Thymus (tissue), 11 donors: ENCODE measurements at regions not wholly inside any gene's neighbourhood (a gene's known extent, or its start where the extent isn't known, plus 50 kb on each side); places are given as distances from the start of the nearest gene placed in this dataset.

Experiments
- DNase-seq, 9 donors: peaks; one replicate each; pipeline ENCODE4 v3.0.0-alpha.2; 2013; ENCODE audit warnings: low spot score in 9 of 9, low read depth in 6 of 9, missing footprints in 1 of 9
- H3K27ac ChIP-seq, 2 donors: one replicate each; pipeline ENCODE4 v1.5.1; 2013; ENCODE audit warnings: control low read depth in 1 of 2, low read depth in 1 of 2, low read length in 1 of 2, mild to moderate bottlenecking in 1 of 2, moderate library complexity in 1 of 2
- H3K27me3 ChIP-seq, 2 donors: one replicate each; pipeline ENCODE4 v1.5.1; 2013; ENCODE audit warnings: low read length in 1 of 2; ENCODE audit not compliant: control insufficient read depth in 2 of 2, insufficient read depth in 1 of 2
- H3K36me3 ChIP-seq, 2 donors: one replicate each; pipeline ENCODE4 v1.5.1; 2013; ENCODE audit warnings: low read length in 1 of 2, mild to moderate bottlenecking in 1 of 2, moderate library complexity in 1 of 2; ENCODE audit not compliant: control insufficient read depth in 2 of 2, insufficient read depth in 2 of 2
- H3K4me1 ChIP-seq, 2 donors: one replicate each; pipeline ENCODE4 v1.5.1; 2013; ENCODE audit warnings: low read length in 2 of 2; ENCODE audit not compliant: control insufficient read depth in 2 of 2, insufficient read depth in 2 of 2
- H3K4me3 ChIP-seq, 2 donors: one replicate each; pipeline ENCODE4 v1.5.1; 2013; ENCODE audit warnings: low read length in 2 of 2, control low read depth in 1 of 2, mild to moderate bottlenecking in 1 of 2
- H3K9me3 ChIP-seq, 2 donors: one replicate each; pipeline ENCODE4 v1.5.1; 2013; ENCODE audit warnings: low read length in 1 of 2, mild to moderate bottlenecking in 1 of 2; ENCODE audit not compliant: control insufficient read depth in 2 of 2, insufficient read depth in 1 of 2
- WGBS: extraction: QIAGEN DNeasy Blood & Tissue Kit; methylation state at CpG from one replicate; pipeline ENCODE4 v1.1.7; 2013; 5-methylcytosine and 5-hydroxymethylcytosine counted together
- donor health status: healthy.

DNA sequence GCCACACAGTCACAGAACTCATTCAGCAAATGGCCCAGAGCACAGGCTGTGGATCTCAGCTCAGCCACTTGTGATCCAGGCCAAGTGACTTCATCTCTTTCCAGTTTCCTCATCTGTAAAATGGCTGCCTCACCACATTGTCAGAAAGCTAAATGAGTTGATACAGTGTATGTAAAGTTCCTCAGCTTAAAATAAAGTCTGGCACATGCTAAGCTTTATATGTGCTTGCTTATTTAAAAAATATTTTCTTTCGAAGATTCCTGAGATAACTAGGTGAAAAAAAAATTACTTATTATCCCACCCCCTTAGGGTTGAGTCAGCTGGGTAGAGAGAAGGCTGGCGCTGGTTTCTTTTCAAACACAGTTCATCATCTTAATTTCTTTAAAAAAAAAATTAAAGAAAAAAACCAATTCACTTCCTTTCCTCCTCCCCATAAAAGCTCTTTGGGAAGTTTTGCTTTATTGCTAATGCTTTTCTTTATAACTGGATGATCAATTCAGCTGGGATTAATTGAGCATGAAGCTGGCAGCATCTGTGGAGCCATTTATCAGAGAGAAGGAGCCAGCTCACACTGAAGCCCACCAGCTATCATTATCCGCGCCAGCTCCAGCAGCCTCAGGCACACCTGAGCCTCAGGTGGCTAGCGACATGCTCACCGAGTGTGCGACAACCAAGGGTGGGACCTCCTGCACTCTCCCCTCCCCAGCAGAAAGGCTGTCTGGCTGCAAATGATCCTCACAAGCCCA is 354.9 kb downstream of the FOXO1 start:
- Histone ChIP-seq H3K36me3 (no peaks in the 10 kb centered on the region), H3K4me1 (peaks cover 0 to 15% of the 10 kb centered on the region in 2 donors), H3K4me3 (no peak overlapping the region), H3K9me3 (peaks cover 0 to 4% of the 10 kb centered on the region in 2 donors), H3K27ac (no peak overlapping the region), H3K27me3 (no peaks in the 10 kb centered on the region)
- no peak for DNase-seq
- WGBS, result over 99% methylated on average over 7 of the region's 7 CpGs

DNA sequence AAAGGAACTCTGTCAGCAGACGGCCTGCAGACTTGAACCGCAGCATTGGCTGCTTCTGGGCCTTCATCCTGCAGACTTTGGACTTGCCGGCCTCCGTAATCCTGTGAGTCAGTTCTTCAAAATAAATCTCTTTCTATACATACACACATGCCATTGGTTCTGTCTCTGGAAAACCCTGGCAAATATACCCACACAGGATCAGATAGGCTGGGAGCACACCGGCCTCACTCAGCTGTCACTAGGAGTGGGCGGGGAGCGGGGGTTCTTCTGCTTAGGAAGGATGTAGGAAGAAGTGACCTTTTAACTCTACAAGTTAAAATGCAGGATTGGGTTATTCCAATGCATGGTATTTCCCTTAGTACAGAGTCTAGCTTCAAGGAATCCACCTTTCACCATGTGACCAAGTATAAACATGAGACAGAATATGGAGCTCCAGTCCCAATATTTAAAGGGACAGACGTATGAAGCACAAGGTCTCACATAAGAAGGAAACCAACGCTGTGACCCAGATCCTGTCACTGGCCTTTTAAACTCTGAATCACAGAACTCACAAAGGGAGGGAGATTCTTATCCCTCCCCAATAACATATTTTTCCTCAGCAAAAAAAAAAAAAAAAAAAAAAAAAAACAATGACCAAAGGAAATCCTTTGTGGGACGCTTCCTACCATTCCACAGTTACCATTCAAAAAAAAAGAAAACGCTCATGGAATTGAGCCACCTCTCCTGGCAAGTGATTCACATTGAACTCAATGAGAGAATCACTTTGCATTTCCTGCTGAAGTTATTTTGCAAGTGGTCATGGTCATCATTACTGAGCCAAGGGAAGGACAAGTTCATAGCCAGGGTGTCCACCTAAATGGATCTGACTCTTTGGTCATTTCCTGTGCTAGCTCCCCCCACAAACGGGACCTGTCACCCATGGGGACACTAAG is 352.9 kb downstream of the FOXO1 start:
- Histone ChIP-seq H3K27me3 (no peaks in the 10 kb centered on the region), H3K9me3 (no peaks in the 10 kb centered on the region), H3K27ac (no peak overlapping the region), H3K36me3 (no peaks in the 10 kb centered on the region), H3K4me1 (peaks cover 0 to 22% of the 10 kb centered on the region in 2 donors), H3K4me3 (no peak overlapping the region)
- WGBS, result 93% methylated on average over 12 of the region's 12 CpGs
- no peak for DNase-seq

DNA sequence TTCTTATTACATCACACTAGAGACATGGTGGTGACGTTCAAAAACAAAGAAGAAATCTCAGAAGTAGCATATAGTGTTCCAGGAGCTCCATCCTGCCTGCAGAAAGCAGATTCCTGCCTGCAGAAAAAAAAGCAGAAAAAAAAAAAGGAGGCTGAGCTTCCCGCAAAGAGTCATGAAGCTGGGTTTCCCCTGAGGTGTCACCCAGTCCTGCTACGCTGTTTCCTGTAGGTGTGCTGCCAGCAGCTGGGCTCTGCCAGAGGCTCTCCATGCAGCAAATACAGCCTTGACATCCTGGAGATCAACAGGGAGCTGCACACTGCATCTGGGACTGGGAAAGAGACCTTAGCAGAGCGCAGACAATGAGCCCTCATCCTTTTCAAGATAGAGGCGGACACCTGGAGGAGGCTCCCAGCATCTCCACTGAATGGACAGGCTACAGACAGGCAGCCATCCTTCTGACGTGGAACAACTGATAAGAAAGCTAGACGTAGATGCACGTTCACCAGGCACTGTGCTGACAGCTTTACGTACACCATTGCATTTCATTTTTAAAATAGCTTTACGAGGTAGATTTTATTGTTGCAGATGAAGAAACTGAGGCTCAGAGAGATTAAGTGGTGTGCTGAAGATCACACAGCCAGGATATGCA is 350.9 kb downstream of the FOXO1 start:
- Histone ChIP-seq H3K4me1 (peaks cover 0 to 22% of the 10 kb centered on the region in 2 donors), H3K4me3 (no peak overlapping the region), H3K27ac (peak overlapping the region in 1 of 2 donors; percentile 37), H3K9me3 (no peaks in the 10 kb centered on the region), H3K27me3 (no peaks in the 10 kb centered on the region), H3K36me3 (no peaks in the 10 kb centered on the region)
- 81% methylated on average over 10 of the region's 10 CpGs for WGBS
- peak in 5 of 9 donors; percentile 13 to 50 (median 23) for DNase-seq

DNA sequence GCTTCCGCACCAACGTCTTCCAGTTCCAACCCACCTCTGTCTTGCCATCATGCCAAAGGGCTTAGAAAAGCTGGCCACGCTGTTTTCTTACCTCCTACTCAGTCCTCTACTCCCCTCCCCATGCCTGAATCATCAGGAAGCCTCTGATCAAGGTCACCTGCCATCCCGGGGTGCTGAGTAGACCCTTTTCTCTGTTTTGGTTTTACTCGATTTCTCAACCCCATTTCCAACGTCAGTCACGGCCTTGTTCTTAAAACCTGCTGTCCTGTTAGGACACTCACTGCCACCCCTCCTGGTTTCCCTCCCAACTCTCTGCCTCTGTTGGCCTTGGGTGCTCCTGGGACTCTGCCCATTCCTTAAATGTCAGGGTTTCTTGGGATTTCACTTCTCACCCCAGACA is 350.1 kb downstream of the FOXO1 start:
- H3K4me3 ChIP-seq, result no peak overlapping the region
- 96% methylated on average over 7 of the region's 7 CpGs for WGBS
- H3K36me3 ChIP-seq, result no peaks in the 10 kb centered on the region
- DNase-seq, result no peak
- H3K9me3 ChIP-seq, result no peaks in the 10 kb centered on the region
- H3K27me3 ChIP-seq, result no peaks in the 10 kb centered on the region
- H3K27ac ChIP-seq, result no peak overlapping the region
- peaks cover 0 to 22% of the 10 kb centered on the region in 2 donors for H3K4me1 ChIP-seq

DNA sequence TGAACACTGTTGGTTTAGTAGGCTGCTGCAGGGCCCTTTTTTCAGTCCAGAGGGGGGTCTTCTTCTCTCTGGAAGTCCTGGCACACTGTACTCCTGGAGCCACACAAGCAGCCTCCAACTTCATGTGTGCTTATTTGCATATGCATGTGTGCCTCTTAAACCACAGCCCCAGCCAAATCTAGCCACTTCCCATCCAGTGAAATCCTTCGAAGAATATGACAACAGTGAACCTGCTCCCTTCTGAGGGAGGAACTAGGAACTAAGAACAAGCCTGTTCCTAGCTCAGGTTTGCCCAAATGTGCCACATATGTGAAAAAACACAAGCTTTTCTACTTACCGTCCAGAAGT is 348.5 kb downstream of the FOXO1 start:
- Histone ChIP-seq H3K27ac (no peak overlapping the region), H3K9me3 (no peaks in the 10 kb centered on the region), H3K27me3 (no peaks in the 10 kb centered on the region), H3K36me3 (no peaks in the 10 kb centered on the region), H3K4me1 (peaks cover 0 to 22% of the 10 kb centered on the region in 2 donors), H3K4me3 (no peak overlapping the region)
- WGBS, result 55% methylated on average over 2 of the region's 2 CpGs
- DNase-seq, result no peak

DNA sequence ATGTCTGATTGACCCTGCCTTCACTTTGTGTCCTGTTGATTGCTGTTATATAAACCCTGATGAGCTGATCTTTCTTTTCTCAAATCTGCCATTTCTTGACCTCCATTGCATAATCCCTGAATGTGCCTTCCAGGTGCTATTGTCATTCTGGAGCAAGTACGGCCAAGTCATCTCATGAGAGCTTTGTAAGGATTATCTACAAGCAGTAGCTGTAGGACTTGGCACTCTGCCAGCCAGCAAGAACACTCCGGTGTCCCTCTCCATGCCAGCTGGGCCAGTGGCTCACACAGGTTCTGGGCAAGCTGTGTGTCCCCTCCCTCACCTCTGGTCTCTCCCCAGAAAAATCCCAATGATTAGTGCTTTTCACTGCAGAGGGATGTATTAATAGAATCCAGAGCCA is 348.1 kb downstream of the FOXO1 start:
- no peaks in the 10 kb centered on the region for H3K27me3 ChIP-seq
- H3K4me1 ChIP-seq, result peaks cover 0 to 22% of the 10 kb centered on the region in 2 donors
- H3K27ac ChIP-seq, result no peak overlapping the region
- DNase-seq, result no peak
- 55% methylated on average over 2 of the region's 2 CpGs for WGBS
- H3K36me3 ChIP-seq, result no peaks in the 10 kb centered on the region
- no peaks in the 10 kb centered on the region for H3K9me3 ChIP-seq
- H3K4me3 ChIP-seq, result no peak overlapping the region

DNA sequence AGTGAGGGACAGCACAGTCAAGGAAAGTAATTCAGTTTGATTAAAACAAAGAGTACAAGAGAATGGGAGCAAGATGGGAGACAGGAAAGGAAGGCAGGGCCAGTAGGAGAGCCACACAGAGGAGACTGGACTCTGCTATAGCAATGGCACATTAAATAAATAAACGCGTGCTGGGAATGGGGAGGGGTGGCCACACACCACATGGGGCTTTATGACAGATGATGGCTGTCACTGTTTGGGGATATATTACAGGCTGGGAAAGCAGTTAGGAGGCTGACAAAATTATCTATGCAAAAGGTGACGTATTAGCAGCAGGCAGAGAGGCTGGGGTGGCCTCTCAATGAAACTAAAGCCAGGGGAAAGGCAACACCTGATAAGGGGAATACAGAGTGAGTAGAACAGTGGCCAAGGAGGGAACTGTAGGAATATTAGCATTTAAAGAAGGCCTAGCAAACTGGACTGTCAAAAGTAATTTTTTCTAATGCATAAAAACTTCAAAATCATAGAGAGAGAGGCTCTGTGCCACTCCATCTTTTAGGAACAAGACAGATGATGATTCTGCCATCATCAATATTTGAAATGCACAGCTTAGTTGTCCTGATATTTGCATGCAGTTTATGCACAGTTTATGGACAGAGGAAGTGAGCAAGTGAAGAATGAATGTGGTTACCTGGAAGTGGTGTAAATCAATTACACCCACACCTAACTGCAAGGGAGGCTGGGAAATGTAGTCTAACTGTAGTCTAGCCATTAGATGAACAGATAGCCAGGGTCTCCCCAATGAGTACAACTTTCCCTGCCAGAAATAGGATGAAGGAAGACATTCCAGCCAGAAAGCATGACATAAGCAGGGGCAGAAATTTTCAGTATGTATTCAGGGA is 346.5 kb downstream of the FOXO1 start:
- Histone ChIP-seq H3K9me3 (no peaks in the 10 kb centered on the region), H3K4me3 (no peak overlapping the region), H3K27me3 (no peaks in the 10 kb centered on the region), H3K27ac (no peak overlapping the region), H3K36me3 (no peaks in the 10 kb centered on the region), H3K4me1 (peaks cover 0 to 21% of the 10 kb centered on the region in 2 donors)
- WGBS, result 78% methylated on average over 3 of the region's 3 CpGs
- no peak for DNase-seq

DNA sequence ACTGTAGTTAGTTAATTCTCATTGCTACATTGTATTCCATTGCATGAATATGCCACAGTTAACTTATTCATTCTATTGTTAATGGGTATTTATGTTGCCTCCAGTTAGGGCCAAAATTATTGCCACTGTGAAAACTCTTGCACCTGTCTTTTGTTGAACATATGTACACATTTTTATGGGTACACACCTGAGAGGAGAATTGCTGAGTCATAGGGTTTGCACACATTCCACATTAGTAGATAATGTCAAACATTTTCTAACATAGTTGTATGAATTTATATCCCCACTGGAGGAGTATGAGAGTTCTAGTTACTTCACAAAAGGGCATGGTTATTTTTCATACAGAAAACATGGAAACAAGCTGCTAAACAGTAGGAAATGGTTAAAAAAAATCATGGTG is 338.4 kb downstream of the FOXO1 start:
- no peaks in the 10 kb centered on the region for H3K36me3 ChIP-seq
- no peaks in the 10 kb centered on the region for H3K4me1 ChIP-seq
- no peak for DNase-seq
- H3K4me3 ChIP-seq, result no peak overlapping the region
- H3K27me3 ChIP-seq, result no peaks in the 10 kb centered on the region
- H3K9me3 ChIP-seq, result no peaks in the 10 kb centered on the region
- H3K27ac ChIP-seq, result no peak overlapping the region
